DND-41 (cell line): ENCODE measurements at regions not wholly inside any gene's neighbourhood (a gene's known extent, or its start where the extent isn't known, plus 50 kb on each side); places are given as distances from the start of the nearest gene placed in this dataset.

ENCODE experiments used
- ATAC-seq: fragments of 200-7000 bp; cut with Tn5 transposase; 3 replicates; pipeline ENCODE4 v1.9.1; 2021; ENCODE audit warnings: low read depth; ENCODE audit not compliant: insufficient read depth
- DNase-seq: peaks from one replicate; pipeline ENCODE4 v3.0.0-alpha.2; 2020
- H2AFZ ChIP-seq: 2 replicates; pipeline ENCODE4 v1.6.0; 2012; ENCODE audit warnings: low read depth, low read length
- H3K27ac ChIP-seq: 2 replicates; pipeline ENCODE4 v1.5.1; 2012; ENCODE audit warnings: low read length, inconsistent platforms
- H3K27me3 ChIP-seq: fragments of 200-600 bp; sonication (generic); 2 replicates; pipeline ENCODE4 v1.6.0; 2012; ENCODE audit warnings: low read length, mild to moderate bottlenecking, inconsistent platforms; ENCODE audit not compliant: insufficient read depth, poor library complexity
- H3K36me3 ChIP-seq: 2 replicates; pipeline ENCODE4 v1.5.1; 2012; ENCODE audit warnings: low read length, inconsistent platforms; ENCODE audit not compliant: insufficient read depth
- H3K4me1 ChIP-seq: 2 replicates; pipeline ENCODE4 v1.5.1; 2012; ENCODE audit warnings: mild to moderate bottlenecking, low read length; ENCODE audit not compliant: insufficient read depth
- H3K4me2 ChIP-seq: 2 replicates; pipeline ENCODE4 v1.6.0; 2012; ENCODE audit warnings: mild to moderate bottlenecking, moderate library complexity, low read length, inconsistent platforms; ENCODE audit not compliant: insufficient read depth
- H3K4me3 ChIP-seq, 2 experiments: fragments of 200-600 bp in 1 of 2; shearing (Covaris generic) in 1 of 2; 2 replicates each; pipeline ENCODE4 v1.5.1; 2012 to 2016; ENCODE audit warnings: inconsistent platforms in 2 of 2, low read length in 2 of 2, mild to moderate bottlenecking in 2 of 2, low read depth in 1 of 2, moderate library complexity in 1 of 2
- H3K79me2 ChIP-seq: 2 replicates; pipeline ENCODE4 v1.6.0; 2012; ENCODE audit warnings: low read length, inconsistent platforms; ENCODE audit not compliant: insufficient read depth
- H3K9ac ChIP-seq: 2 replicates; pipeline ENCODE4 v1.6.0; 2012; ENCODE audit warnings: low read depth, mild to moderate bottlenecking, inconsistent platforms, low read length, moderate library complexity
- H3K9me3 ChIP-seq: 2 replicates; pipeline ENCODE4 v1.5.1; 2012; ENCODE audit warnings: low read length, moderate library complexity, mild to moderate bottlenecking, inconsistent platforms; ENCODE audit not compliant: insufficient read depth, severe bottlenecking
- H4K20me1 ChIP-seq: 2 replicates; pipeline ENCODE4 v1.6.0; 2012; ENCODE audit warnings: low read length; ENCODE audit not compliant: insufficient read depth
- EZH2 ChIP-seq: IDR thresholded peaks from 3 replicates; pipeline ENCODE4 v1.6.1; 2012; ENCODE audit warnings: borderline replicate concordance, low read depth, mild to moderate bottlenecking, moderate library complexity, low read length, inconsistent platforms; ENCODE audit not compliant: severe bottlenecking
- TF ChIP-seq, protein P1 (sequence below): IDR thresholded peaks from 2 replicates; pipeline ENCODE4 v1.5.1; 2012; ENCODE audit warnings: borderline replicate concordance, low read length, moderate library complexity, mild to moderate bottlenecking; ENCODE audit not compliant: poor library complexity, severe bottlenecking; ENCODE audit errors: extremely low read depth

DNA sequence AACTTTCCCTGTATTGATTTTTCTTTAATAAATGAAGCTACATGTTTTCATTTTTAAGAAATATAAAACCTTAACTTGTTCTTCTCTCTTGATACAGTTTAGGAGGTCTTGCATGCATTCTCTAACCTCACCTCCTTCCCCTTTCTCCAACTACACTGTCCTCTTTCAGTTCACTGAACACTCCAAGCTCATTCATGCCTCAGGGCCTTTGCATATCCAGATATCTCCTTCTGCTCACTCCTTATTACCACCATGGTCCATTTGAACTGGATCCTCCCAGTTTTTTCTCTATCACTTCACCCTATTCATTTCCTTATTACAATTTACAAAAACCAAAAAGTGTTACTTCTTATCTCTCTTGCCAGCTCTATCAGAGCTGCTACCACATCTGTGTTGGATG, 242.9 kb upstream of the PLEKHG7 start:
- Histone ChIP-seq H2AFZ (no peak overlapping the region), H3K79me2 (no peaks in the 10 kb centered on the region), H3K4me1 (peaks cover 33% of the 10 kb centered on the region), H3K36me3 (no peaks in the 10 kb centered on the region), H3K27me3 (no peaks in the 10 kb centered on the region), H3K9me3 (no peaks in the 10 kb centered on the region), H3K9ac (no peak overlapping the region), H3K27ac (no peak overlapping the region), H3K4me3 (no peak overlapping the region), H3K4me2 (no peak overlapping the region), H4K20me1 (no peaks in the 10 kb centered on the region)
- TF ChIP-seq EZH2, result no peak
- TF ChIP-seq, protein P1, sequence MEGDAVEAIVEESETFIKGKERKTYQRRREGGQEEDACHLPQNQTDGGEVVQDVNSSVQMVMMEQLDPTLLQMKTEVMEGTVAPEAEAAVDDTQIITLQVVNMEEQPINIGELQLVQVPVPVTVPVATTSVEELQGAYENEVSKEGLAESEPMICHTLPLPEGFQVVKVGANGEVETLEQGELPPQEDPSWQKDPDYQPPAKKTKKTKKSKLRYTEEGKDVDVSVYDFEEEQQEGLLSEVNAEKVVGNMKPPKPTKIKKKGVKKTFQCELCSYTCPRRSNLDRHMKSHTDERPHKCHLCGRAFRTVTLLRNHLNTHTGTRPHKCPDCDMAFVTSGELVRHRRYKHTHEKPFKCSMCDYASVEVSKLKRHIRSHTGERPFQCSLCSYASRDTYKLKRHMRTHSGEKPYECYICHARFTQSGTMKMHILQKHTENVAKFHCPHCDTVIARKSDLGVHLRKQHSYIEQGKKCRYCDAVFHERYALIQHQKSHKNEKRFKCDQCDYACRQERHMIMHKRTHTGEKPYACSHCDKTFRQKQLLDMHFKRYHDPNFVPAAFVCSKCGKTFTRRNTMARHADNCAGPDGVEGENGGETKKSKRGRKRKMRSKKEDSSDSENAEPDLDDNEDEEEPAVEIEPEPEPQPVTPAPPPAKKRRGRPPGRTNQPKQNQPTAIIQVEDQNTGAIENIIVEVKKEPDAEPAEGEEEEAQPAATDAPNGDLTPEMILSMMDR, result no peak
- DNase-seq (no peak), ATAC-seq (no peak)

DNA sequence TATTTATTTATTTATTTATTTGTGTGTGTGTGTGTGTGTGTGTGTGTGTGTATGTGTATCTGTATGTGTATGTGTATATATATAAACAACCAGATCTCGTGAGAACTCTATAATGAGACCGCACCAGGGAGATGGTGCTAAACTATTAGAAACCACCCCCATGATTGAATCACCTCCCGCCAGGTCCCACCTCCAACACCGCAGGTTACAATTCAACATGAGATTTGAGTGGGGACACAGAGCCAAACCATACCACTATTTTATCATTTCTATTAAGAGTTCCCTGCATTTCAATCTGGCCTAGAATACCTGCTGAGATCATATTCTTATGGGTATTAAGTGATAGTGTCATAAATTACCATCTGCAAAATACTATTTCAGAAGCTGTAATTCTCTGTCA, 243.8 kb upstream of the PLEKHG7 start:
- H4K20me1 ChIP-seq, result no peaks in the 10 kb centered on the region
- H2AFZ ChIP-seq, result no peak overlapping the region
- no peaks in the 10 kb centered on the region for H3K79me2 ChIP-seq
- DNase-seq (no peak), ATAC-seq (no peak)
- no peaks in the 10 kb centered on the region for H3K36me3 ChIP-seq
- no peaks in the 10 kb centered on the region for H3K9me3 ChIP-seq
- peaks cover 33% of the 10 kb centered on the region for H3K4me1 ChIP-seq
- H3K9ac ChIP-seq, result no peak overlapping the region
- TF ChIP-seq, protein P1, result no peak
- no peak for TF ChIP-seq EZH2
- no peak overlapping the region for H3K27ac ChIP-seq
- no peak overlapping the region for H3K4me2 ChIP-seq
- H3K4me3 ChIP-seq, result no peak overlapping the region
- no peaks in the 10 kb centered on the region for H3K27me3 ChIP-seq

DNA sequence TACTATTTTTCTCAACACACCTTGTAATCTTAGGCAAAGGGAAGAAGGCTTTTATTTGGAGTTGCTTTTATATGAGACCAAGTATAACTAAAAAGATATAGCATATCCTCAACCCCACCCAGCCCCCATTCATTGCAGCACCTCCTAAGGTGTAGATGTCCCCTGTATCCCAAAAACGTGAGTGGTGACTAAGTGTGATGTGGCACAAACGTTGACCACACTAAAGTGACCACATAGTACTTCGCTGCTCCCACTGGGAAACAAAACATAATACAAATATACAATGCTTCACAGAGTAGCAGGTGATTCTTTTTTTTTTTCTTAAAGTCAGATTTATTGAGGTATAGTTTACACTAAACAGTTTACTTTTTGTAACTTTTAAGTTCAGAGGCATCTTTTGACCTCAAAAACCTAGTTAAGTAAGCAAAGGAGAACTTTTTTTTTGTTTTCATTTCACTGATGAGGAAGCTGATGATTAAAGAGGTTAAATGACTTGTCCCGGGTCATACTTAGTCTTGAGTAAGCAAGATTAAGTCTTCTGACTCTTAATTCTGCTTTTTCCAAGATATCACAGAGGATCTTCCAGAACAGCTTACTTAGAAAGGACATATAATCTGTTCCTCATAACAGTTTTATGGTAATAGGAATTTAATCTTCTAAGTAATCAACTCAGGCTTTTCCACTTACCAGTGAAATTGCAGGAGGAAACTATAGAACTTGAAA, 245.2 kb upstream of the PLEKHG7 start:
- Histone ChIP-seq H3K9me3 (peaks cover 2% of the 10 kb centered on the region), H4K20me1 (no peaks in the 10 kb centered on the region), H3K4me1 (peaks cover 21% of the 10 kb centered on the region), H3K4me2 (no peak overlapping the region), H3K79me2 (no peaks in the 10 kb centered on the region), H3K27me3 (no peaks in the 10 kb centered on the region), H3K36me3 (no peaks in the 10 kb centered on the region), H3K4me3 (no peak overlapping the region), H2AFZ (no peak overlapping the region), H3K27ac (no peak overlapping the region), H3K9ac (no peak overlapping the region)
- TF ChIP-seq EZH2, result no peak
- TF ChIP-seq, protein P1, result no peak
- ATAC-seq (no peak), DNase-seq (no peak)

DNA sequence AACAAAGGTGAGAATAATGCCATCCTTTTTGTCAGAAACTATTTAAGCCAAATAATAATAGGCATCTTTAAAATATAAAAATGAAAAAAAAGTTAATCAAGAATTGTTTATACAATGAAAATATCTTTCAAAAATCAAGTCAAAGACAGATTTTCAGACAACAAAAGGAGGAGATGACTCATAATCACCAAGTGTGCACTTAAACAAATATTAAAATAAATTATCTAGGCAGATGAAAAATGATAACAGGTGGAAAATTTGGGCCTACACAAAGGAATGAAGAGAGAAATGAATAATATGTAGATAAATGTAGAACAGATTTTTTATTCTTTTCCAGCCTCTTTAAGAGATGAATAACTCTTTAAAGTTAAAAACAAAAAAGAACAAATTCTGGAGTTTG, 250.0 kb upstream of the PLEKHG7 start:
- H3K79me2 ChIP-seq, result no peaks in the 10 kb centered on the region
- H3K4me2 ChIP-seq, result no peak overlapping the region
- H3K4me1 ChIP-seq, result no peaks in the 10 kb centered on the region
- H4K20me1 ChIP-seq, result no peaks in the 10 kb centered on the region
- no peak overlapping the region for H2AFZ ChIP-seq
- H3K9me3 ChIP-seq, result peaks cover 14% of the 10 kb centered on the region
- no peaks in the 10 kb centered on the region for H3K27me3 ChIP-seq
- no peak overlapping the region for H3K27ac ChIP-seq
- H3K36me3 ChIP-seq, result no peaks in the 10 kb centered on the region
- DNase-seq (no peak), ATAC-seq (no peak)
- H3K4me3 ChIP-seq, result no peak overlapping the region
- TF ChIP-seq, protein P1, result no peak
- TF ChIP-seq EZH2, result no peak
- no peak overlapping the region for H3K9ac ChIP-seq
